GM11168 (cell line): ENCODE measurements at regions not wholly inside any gene's neighbourhood (a gene's known extent, or its start where the extent isn't known, plus 50 kb on each side); places are given as distances from the start of the nearest gene placed in this dataset.

Experiments
- in situ Hi-C: fragments of 300-500 bp; cut with MboI; formaldehyde crosslinking; loops from one replicate; pipeline ENCODE4 v1.12.0; 2022; ENCODE audit warnings: low sequenced_read_pairs; ENCODE audit not compliant: unreplicated experiment

DNA sequence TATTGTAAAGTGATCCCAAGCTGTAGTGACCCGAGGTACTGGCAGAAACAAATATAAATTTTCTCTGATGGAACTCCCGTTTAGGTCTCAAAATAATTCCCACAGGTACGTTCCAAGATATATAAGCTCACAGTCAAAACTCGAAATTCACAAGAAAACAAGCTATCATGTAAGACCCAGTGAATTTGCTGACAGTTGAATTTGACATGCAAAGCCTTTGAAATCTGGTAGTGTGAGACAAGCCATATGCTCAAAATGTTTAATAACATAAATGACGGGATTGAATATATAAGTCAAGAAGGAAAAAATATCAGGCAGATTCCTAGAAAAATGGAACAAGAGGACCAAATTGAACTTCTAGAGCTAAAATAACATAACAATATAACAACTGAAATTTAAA, 252.8 kb downstream of the TMA16 start:
- in situ Hi-C loops: no loop called here

DNA sequence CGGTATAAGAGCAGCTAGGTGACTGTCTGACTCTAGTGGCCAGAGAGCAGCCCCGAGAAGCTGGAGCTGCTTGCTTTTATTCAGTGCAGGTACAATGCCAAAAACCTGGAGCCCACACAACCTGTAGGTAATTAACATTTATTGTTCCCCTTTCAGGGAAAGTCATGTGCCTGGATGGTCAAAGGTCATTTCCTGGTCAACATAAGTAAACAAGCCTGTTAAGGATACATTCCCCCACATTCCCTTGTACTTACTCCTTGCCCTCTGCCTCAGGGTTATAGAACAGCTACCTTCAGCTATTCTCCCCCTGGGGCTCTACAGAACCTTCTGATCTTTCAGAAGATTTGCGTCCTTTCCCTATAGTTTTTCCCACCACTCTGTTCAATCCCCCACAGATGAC, 253.4 kb downstream of the TMA16 start:
- in situ Hi-C loops: no loop called here

DNA sequence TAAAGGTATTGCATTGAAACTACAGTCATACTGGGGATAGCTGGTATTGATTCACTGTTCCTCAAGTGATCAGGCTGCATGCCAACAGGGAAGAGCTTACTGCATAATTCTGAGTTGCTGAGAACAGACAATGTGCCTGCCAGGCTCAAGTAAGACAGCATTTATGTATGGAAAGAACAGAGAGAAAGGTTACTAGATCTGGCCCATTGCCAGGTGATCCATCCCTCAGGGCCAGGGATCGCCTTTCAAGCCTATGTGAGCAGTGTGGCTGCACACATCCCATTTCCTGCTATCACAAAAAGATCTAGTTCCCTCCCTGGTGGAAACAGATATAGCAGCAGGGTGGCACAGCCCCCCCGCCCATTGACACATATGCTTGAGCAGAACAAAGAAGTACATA, 254.0 kb downstream of the TMA16 start:
- in situ Hi-C loops: no loop called here

DNA sequence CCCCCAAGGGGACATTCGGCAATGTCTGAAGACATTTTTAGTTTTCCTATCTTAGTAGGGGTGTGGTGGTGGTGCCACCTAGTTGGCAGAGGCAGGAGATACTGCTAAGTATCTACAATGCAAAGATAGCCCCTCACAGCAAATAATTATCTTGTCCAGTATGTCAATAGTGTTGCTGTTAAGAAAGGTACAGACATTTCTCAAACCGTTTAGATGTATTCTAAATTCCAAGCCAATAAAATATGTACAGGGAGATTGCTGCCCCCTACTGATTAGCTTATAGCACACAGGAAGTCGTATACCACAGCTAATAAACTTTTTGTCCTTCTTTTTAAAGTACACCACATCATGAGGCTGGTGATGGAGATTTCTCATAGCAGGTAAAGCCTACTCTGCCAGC, 260.5 kb downstream of the TMA16 start:
- in situ Hi-C loops: loop anchor here (5.0 kb wide), 1 partner anchor 198 kb away; no protein-coding TSS in a partner anchor

DNA sequence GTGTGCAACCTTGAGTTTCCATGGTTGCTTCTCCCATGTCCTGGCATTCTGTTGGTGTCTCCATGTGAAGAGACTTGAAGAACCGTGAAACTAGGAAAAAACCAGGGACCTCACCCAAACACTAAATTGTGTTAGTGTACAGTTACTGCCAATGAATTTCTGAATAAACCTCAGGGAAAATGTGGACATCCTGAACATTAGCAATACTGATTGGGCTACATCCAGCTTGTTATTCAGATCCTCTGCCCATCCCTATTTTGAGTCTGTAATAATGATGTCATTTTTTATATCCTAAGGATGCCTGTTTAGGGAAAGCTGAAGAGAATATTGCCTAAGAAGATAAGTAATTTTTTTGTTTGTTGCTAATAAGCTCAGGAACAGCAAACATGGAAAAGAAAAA, 262.7 kb downstream of the TMA16 start:
- in situ Hi-C loops: loop anchor here (5.0 kb wide), 1 partner anchor 200 kb away; no protein-coding TSS in a partner anchor

DNA sequence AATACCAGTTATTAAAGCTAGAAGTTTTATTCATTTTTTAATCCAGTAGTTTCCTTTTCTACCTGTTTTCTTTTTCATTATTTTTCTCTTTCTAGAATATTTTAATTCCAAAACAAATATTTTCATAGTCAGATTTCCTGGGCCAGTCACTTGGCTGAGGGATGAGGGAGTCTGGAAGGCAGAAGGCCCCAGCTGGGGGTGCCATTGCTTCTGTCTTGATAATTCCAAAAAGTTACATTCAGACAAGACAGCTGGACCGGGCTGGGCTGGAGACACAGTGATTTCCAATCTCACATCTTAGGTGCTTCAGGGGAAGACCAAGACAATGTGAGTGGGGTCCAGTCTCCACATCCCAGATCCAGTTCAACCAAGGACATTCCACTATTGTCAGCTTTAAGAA, 263.5 kb downstream of the TMA16 start:
- in situ Hi-C loops: loop anchor here (5.0 kb wide), 1 partner anchor 201 kb away; no protein-coding TSS in a partner anchor

DNA sequence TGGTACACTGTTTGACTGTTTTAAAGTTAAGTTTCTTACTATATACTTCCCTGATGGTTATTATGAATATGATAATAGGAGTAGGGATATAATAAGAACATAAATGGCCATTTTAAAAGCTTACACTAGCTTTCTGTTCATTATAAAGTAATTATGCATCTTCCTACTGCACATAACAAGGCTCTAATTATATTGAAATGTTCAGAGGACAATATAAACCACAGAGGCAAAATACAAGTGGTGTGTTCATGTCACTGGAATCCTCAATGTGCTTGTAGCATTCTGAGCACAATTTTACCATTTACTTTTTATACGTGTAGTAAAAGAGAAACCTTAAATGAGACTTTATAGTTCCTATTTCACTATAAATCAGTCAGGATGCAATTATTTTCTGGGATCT, 268.3 kb downstream of the TMA16 start:
- in situ Hi-C loops: no loop called here

DNA sequence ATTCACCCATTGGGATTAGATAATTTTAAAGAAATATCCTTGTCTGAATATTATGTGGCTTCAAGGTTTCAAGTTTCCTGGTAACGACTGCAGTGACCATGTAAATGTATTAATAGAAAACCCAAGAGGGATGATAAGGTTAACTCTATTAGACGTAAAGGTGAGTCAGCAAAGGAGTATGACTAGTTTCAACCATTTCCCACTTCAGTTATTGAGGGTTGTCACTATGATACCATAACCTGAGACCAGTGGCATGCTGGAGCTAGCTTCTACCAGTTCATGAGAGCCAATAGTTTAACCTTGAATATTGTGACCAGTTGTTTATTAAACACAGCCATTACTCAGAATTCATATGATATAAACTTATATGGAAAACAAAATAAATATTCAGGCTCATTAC, 270.1 kb downstream of the TMA16 start:
- in situ Hi-C loops: no loop called here

DNA sequence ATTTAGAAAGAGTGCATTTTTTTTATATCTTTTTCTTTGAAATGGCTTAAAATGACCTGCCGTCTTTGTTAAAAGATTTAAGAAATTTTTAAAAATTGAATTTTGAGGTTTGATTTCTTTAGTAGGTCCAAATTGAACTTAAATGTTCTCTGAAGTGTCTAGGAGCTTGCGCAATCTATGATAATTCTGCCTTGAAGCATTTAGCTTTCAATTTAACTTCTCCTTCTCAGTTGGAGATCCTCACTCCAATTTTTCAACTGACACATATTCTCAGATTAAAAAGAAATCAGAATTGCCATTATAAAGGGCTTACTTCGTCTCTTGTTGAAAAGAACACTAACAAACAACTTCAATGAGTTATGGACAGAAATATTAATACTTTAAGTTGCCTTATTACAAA, 273.5 kb downstream of the TMA16 start:
- in situ Hi-C loops: no loop called here

DNA sequence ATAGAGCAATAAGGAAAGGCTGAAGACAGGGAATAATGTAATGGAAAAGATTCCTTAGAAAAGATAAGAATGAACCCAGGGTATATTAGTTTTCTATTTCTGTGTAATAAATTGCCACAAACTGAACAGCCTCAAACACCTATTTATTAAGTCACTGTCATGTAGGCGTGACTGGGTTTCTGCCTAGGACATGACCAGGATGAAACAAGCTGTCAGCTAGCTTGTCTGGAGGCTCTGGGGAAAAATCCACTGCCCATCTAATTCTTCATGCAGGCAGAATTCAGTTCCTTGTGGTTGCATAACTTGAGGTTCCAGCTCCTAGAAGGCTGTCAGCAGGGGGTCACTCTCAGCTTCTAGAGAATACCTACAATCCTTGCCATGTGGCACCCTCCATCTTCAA, 277.7 kb downstream of the TMA16 start:
- in situ Hi-C loops: no loop called here

DNA sequence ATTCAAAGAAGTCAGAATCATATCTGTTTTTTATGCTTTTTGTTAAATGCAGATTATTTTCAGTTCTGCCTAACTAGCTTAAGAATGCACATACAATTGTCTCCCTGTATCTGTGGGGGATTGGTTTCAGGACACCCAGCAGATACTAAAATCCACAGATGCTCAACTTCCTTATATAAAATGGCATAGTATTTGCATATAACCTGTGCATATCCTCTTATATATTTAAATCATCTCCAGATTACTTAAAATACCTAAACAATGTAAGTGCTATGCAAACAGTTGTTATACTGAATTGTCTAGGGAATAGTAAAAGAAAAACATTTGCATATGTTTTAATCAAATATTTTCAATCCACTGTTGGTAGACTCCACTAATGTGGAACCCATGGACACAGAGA, 279.4 kb downstream of the TMA16 start:
- in situ Hi-C loops: no loop called here

DNA sequence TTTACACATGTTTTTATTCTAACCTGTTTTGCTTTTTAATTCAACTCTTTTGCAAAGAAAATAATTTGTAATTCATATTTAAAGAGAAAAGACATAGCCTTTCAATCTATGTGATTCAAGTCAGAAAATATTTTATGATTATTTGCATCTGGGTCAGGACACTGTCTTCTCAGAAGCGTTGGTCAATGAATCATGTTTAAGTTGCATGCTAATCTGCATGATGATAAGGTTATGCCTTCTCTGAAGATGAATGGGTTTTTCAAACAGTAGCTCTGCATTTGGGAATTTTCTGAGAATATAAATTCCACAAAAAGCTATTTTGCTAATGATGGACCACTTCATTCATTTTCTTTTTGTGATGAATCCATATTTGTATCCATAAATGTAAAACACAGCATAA, 282.5 kb downstream of the TMA16 start:
- in situ Hi-C loops: no loop called here

DNA sequence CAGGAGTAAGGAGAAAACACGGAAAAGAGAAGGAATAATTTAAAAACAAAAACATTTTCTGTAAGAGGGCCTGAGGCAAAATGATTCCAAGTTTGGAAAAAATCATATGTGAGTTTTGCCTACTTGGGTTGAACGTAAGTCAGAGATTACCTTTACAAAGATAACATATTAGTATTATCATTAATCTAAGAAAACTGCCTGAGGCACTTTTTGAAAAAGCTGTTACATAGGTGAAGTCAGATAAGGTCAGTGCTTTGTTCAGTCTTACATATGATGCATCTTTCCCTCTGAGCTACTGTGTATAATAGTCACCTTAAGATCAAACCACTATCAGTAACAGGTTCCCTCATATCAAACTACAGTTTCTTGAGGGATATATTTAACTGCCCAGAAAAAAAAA, 287.2 kb downstream of the TMA16 start:
- in situ Hi-C loops: no loop called here

DNA sequence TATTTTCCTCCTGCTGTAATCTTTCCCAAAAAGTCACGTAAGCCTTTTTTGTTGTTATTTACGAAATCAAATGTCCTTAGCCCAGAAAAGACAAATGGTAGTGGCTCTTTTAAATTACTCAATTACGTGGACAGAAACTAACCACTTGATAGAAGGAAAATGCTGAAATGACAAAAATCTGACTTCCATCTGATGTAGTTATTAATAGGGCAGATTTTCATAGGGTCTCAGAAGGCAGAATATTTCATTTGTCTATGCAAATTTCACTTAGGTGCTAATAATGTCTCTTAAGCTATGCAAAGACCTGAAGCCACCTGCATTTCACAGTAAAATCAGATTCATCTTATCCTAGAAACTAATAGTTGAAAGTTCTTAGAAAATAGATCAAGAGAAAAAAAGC, 295.7 kb downstream of the TMA16 start:
- in situ Hi-C loops: no loop called here

DNA sequence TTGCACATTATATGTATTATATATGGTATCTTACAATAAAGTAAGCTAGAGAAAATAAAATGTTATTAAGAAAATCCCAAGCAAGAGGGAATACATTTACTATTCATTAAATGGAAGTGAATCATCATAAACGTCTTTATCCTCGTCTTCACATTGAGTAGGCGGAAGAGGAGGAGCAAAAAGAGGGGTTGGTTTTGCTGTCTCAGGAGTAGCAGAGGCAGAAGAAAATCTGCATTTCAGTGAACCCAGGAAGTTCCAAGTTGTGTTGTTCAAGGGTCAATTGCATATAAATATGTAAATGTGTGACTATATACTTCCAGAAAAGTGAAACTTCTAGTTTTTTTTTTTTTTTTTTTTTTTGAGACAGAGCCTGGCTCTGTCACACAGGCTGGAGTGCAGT, 301.4 kb downstream of the TMA16 start:
- in situ Hi-C loops: no loop called here

DNA sequence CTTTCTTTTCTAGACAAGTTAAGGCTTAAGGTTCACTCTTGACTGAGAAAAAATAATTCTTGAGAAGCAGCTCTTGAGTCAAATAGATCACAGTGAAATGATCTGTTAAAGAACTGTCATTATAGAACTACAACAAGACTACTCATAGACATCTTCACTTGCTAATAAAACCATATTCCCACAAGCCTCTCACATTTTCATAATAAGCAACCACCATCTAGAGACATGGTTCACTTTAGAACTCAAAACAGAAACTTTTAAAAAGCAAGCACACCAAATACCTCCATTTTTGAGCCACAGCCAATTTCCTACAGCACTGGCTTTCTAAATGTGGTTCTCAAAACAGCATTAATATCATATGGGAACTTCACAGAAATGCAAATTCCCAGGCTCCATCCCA, 309.5 kb downstream of the TMA16 start:
- in situ Hi-C loops: no loop called here

DNA sequence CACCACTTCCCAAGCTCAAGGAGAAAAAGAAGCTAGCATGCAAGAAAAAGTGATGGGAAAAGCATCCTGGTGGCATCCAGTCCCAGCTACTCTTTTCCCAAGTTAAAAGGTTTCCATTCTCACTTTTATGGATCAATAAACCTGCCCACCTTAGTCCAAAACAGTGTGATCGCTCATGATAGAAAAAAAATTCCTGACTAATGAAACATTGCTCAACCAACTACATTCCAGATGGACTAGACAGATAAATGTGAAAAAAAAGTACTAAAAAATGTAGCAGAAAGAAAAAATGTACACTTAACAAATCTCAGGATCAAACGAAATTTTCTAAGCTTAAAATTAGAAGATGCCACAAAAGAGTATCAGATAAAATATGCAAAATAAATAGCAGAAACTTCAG, 312.2 kb downstream of the TMA16 start:
- in situ Hi-C loops: no loop called here

DNA sequence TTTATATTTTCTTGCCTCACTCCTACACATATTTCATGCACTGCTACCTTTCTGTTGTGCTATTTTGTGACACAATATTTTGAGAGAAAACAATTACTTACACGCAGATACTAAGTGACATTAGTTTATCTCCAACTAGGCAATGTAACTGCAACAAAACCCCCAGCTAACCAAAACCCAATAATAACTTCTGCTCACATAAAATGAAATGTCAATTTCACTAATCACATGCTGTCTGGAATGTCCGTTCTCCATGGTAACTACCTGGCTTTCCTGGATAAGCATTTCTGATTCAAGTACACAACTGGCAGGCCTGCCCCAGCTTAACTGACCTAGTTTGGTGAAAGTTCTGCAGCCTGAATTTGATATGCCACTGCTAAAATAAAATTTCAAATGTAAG, 313.5 kb downstream of the TMA16 start:
- in situ Hi-C loops: no loop called here

DNA sequence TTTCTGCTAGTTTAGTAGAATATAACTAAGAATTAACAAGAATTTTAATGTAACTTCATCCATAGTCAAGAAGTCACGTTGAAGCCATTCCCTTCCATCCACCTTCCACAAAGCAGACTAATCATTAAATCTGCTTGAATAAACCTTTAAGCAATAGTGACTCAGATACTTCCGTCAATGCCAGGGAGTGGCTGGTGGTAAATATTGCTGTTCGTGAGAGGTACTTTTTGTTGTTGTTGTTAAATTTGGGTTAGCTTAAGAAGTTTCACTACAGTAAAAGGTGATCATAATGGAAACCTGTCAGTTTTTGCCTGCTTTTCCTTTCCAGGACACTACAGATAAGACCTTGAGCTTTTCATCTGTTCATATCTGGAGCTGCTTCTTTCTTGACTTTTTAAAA, 316.3 kb downstream of the TMA16 start:
- in situ Hi-C loops: no loop called here

DNA sequence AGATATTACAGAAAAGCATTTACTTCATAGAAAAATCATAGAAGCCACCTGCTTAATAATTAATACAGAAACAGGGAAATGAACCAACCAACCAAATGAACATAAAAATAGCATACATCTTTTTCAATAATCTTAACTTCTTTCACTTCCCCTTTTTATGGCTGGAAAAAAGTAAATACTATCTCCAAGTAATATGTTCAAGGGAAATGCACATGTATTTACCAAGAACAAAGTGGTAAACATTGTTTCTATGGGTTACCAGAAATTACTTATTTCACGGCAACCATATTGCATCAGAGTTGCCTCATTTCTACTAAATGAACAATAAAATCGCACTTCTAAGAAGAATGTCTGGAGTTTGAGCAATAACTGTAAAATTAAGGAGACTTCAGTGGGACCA, 321.3 kb downstream of the TMA16 start:
- in situ Hi-C loops: no loop called here

DNA sequence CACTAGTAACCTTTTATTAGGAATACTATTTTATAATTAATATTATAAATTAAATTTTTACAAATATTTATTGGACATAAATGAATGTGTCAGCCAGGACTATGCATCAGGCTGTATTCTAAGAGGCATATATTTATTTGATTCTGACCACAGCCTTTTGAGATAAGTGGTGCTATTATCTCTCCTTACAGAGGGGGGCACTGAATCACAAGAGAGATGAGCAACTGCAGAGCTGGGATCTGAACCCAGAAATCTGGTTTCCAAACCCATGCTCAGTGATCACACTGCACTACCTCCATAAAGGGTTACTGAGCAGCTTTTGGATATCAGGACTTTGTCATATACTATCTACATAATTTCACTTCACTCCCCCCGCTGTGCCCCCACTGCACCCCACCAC, 322.0 kb downstream of the TMA16 start:
- in situ Hi-C loops: no loop called here

DNA sequence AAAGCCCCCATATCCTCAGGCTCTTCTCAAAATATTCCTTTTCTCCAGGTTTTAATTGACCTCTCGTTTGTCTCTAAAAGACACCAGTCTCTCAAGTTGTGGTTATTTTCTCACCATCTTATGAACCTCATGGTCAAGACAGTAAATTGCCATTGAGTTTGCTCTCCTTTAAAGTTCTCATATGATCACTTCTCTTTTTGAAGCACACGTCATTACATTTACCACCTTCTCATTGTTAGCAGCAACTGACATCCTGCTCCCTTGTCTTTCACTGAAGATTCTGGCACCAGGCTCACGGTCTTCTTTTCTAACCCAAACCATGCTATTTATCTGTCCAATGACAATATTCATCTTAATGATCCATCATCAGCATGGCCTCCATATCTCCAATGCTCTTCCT, 324.2 kb downstream of the TMA16 start:
- in situ Hi-C loops: no loop called here

DNA sequence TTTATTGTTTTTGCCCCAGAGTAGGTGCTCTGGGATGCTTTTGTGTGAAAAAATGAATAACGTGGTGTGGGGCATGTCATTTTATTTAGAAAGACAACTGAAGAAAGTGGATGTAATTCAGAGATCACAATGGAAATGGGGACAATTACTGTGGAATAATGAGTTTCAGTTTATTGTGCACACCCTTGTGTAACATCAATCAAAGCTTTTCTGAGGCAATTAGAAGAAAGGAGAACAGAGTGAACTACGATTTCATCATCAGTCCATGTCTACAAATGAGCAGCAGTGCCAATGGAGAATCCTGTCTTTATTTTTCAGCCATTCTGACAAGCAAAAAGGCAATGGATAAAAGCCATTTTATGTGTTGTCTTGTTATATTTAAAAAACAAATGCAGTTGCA, 339.2 kb downstream of the TMA16 start:
- in situ Hi-C loops: no loop called here
